ENCODE measurements at regions not wholly inside any gene's neighbourhood (a gene's known extent, or its start where the extent isn't known, plus 50 kb on each side); places are given as distances from the start of the nearest gene placed in this dataset.

DNA sequence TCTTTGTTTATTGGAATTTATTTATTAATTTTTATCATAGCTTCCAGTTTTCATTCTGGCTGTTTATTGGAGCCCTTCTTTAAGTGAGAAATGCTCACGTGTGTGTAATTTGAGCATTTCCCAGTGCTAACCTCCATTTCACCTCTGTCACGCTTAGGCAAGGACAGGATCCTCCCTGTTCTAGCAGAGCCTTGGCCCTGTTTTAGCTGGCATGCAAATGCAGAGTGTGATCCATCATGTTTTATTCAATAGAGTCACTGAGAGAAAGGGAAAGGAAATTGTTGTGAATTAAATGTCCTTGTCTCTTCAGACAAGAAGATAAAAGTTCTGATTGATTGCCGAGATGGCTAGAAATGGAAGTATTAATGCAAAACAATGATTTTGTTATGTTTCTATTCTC is 137.3 kb upstream of the ACO1 start:
- ChIA-PET CTCF (no interaction called here), POLR2A (no interaction called here)
- Histone ChIP-seq H3K27ac (ENCODE audit: insufficient read depth, low read depth, low read length) (no peak overlapping the region), H3K4me3 (replicated peaks in 1 of 3; ENCODE audit: insufficient read depth in 1 of 3, low read depth in 1 of 3, low read length in 3 of 3) (no peak overlapping the region), H4K20me1 (replicated peaks; ENCODE audit: control insufficient read depth, extremely low read depth, insufficient read depth, low read length) (no peaks in the 10 kb centered on the region), H3K27me3 (ENCODE audit: control insufficient read depth in 2 of 2, insufficient read depth in 2 of 2, low read length in 2 of 2) (no peaks in the 10 kb centered on the region), H3K4me2 (ENCODE audit: insufficient read depth, low read length) (no peak overlapping the region), H3K9me3 (replicated peaks; ENCODE audit: control insufficient read depth, insufficient read depth, low read length) (no peaks in the 10 kb centered on the region), H3K4me1 (ENCODE audit: control insufficient read depth, extremely low read depth, insufficient read depth, low read length) (no peaks in the 10 kb centered on the region), H3K9me1 (replicated peaks; ENCODE audit: control insufficient read depth, extremely low read depth, insufficient read depth, low read length) (no peaks in the 10 kb centered on the region), H3K79me2 (ENCODE audit: control insufficient read depth, insufficient read depth, low read length) (no peaks in the 10 kb centered on the region), H3K9ac (replicated peaks; ENCODE audit: extremely low read depth, insufficient read depth, low read length) (no peak overlapping the region), H3K36me3 (ENCODE audit: control insufficient read depth in 2 of 2, extremely low read depth in 1 of 2, insufficient read depth in 2 of 2, low read length in 2 of 2) (no peaks in the 10 kb centered on the region), H2AFZ (ENCODE audit: low read depth, low read length) (no peak overlapping the region)
- FAIRE-seq (no peak), DNase-seq (ENCODE audit: low read depth, low spot score) (no peak)
- dilution Hi-C loops (cut with MboI; ENCODE audit: extremely low pct_ligation_motif_present, low sequenced_read_pairs): no loop called here
- BruUV-seq (replicated peaks): no TSS peak
- TF ChIP-seq EZH2 (IDR thresholded peaks at IDR 0.05; ENCODE audit: borderline replicate concordance, low read depth, low read length, severe bottlenecking): no peak
- TF ChIP-seq MYC (IDR thresholded peaks at IDR 0.05; ENCODE audit: low read depth, low read length): no peak
- no peak for TF ChIP-seq POLR2AphosphoS5 (IDR thresholded peaks at IDR 0.05; ENCODE audit: insufficient read depth, low read depth, low read length)
- intact Hi-C loops (cut with micrococcal nuclease): no loop called here

DNA sequence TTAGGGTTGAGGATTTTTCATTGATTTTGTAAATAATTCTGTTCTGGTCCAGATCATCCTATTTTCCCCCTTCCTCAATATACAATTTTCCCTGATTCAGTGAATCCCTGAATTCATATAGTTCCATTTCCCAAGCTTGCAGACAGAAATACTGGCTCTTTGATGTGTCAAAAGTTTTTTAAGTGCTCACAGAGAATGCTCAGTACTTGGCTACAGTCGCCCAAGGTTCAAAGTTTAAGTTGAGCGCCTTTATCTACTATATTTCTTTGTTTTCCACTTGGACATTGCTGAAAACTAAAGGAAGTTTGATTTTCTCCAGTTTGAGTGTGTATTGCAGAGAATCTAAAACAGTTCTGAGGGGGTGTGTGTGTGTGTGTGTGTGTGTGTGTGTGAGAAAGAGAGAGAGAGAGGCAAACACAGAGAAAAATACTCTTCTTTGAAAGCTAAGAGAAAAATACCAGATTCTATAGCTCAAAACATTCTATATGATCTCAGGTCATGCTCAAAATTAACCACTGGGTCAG is 136.2 kb upstream of the ACO1 start:
- no TSS peak for BruUV-seq (replicated peaks)
- no peaks in the 10 kb centered on the region for H3K4me1 ChIP-seq (ENCODE audit: control insufficient read depth, extremely low read depth, insufficient read depth, low read length)
- H3K36me3 ChIP-seq (ENCODE audit: control insufficient read depth in 2 of 2, extremely low read depth in 1 of 2, insufficient read depth in 2 of 2, low read length in 2 of 2): no peaks in the 10 kb centered on the region
- no peaks in the 10 kb centered on the region for H3K27me3 ChIP-seq (ENCODE audit: control insufficient read depth in 2 of 2, insufficient read depth in 2 of 2, low read length in 2 of 2)
- FAIRE-seq (no peak), DNase-seq (ENCODE audit: low read depth, low spot score) (no peak)
- no peaks in the 10 kb centered on the region for H4K20me1 ChIP-seq (replicated peaks; ENCODE audit: control insufficient read depth, extremely low read depth, insufficient read depth, low read length)
- no peak overlapping the region for H3K4me3 ChIP-seq (replicated peaks in 1 of 3; ENCODE audit: insufficient read depth in 1 of 3, low read depth in 1 of 3, low read length in 3 of 3)
- H3K79me2 ChIP-seq (ENCODE audit: control insufficient read depth, insufficient read depth, low read length): no peaks in the 10 kb centered on the region
- no peak overlapping the region for H2AFZ ChIP-seq (ENCODE audit: low read depth, low read length)
- H3K9me1 ChIP-seq (replicated peaks; ENCODE audit: control insufficient read depth, extremely low read depth, insufficient read depth, low read length): no peaks in the 10 kb centered on the region
- H3K9me3 ChIP-seq (replicated peaks; ENCODE audit: control insufficient read depth, insufficient read depth, low read length): no peaks in the 10 kb centered on the region
- H3K9ac ChIP-seq (replicated peaks; ENCODE audit: extremely low read depth, insufficient read depth, low read length): no peak overlapping the region
- no peak overlapping the region for H3K4me2 ChIP-seq (ENCODE audit: insufficient read depth, low read length)
- no peak overlapping the region for H3K27ac ChIP-seq (ENCODE audit: insufficient read depth, low read depth, low read length)
- ChIA-PET POLR2A (no interaction called here), CTCF (no interaction called here)
- dilution Hi-C loops (cut with MboI; ENCODE audit: extremely low pct_ligation_motif_present, low sequenced_read_pairs) (no loop called here), intact Hi-C loops (cut with micrococcal nuclease) (no loop called here)
- TF ChIP-seq, protein P1, sequence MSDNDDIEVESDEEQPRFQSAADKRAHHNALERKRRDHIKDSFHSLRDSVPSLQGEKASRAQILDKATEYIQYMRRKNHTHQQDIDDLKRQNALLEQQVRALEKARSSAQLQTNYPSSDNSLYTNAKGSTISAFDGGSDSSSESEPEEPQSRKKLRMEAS (IDR thresholded peaks at IDR 0.05; ENCODE audit: insufficient read depth, insufficient read length): no peak
- TF ChIP-seq JUN (IDR thresholded peaks at IDR 0.05; ENCODE audit: borderline replicate concordance, insufficient read depth, insufficient read length, low read depth) (no peak), MYC (IDR thresholded peaks at IDR 0.05; ENCODE audit: low read depth, low read length) (no peak), GATA2 (IDR thresholded peaks at IDR 0.05; ENCODE audit: insufficient read depth, insufficient read length, low read depth, low read length) (no peak), POLR2A (IDR thresholded peaks at IDR 0.05; ENCODE audit: low read depth, low read length) (no peak), EZH2 (IDR thresholded peaks at IDR 0.05; ENCODE audit: borderline replicate concordance, low read depth, low read length, severe bottlenecking) (no peak), FOS (IDR thresholded peaks at IDR 0.05; ENCODE audit: borderline replicate concordance, insufficient read depth, low read length) (no peak), POLR2AphosphoS5 (IDR thresholded peaks at IDR 0.05; ENCODE audit: insufficient read depth, low read depth, low read length) (no peak)
- TF ChIP-seq, protein P2, sequence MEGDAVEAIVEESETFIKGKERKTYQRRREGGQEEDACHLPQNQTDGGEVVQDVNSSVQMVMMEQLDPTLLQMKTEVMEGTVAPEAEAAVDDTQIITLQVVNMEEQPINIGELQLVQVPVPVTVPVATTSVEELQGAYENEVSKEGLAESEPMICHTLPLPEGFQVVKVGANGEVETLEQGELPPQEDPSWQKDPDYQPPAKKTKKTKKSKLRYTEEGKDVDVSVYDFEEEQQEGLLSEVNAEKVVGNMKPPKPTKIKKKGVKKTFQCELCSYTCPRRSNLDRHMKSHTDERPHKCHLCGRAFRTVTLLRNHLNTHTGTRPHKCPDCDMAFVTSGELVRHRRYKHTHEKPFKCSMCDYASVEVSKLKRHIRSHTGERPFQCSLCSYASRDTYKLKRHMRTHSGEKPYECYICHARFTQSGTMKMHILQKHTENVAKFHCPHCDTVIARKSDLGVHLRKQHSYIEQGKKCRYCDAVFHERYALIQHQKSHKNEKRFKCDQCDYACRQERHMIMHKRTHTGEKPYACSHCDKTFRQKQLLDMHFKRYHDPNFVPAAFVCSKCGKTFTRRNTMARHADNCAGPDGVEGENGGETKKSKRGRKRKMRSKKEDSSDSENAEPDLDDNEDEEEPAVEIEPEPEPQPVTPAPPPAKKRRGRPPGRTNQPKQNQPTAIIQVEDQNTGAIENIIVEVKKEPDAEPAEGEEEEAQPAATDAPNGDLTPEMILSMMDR (IDR thresholded peaks at IDR 0.05; ENCODE audit: extremely low read depth in 1 of 2, insufficient read depth in 1 of 2, low read depth in 1 of 2, low read length in 2 of 2): no peak
